Fibroblast of peridontal ligament (primary cell): ENCODE measurements at regions not wholly inside any gene's neighbourhood (a gene's known extent, or its start where the extent isn't known, plus 50 kb on each side); places are given as distances from the start of the nearest gene placed in this dataset.
"Not testable (repeated sequence)": the region's sequence is repeated elsewhere in the genome, so short reads cannot be mapped to it uniquely, and the experiment has no call there.

Experiments
- DNase-seq: peaks from one replicate; pipeline ENCODE4 v3.0.0-alpha.2; 2010; ENCODE audit errors: extremely low read depth

DNA sequence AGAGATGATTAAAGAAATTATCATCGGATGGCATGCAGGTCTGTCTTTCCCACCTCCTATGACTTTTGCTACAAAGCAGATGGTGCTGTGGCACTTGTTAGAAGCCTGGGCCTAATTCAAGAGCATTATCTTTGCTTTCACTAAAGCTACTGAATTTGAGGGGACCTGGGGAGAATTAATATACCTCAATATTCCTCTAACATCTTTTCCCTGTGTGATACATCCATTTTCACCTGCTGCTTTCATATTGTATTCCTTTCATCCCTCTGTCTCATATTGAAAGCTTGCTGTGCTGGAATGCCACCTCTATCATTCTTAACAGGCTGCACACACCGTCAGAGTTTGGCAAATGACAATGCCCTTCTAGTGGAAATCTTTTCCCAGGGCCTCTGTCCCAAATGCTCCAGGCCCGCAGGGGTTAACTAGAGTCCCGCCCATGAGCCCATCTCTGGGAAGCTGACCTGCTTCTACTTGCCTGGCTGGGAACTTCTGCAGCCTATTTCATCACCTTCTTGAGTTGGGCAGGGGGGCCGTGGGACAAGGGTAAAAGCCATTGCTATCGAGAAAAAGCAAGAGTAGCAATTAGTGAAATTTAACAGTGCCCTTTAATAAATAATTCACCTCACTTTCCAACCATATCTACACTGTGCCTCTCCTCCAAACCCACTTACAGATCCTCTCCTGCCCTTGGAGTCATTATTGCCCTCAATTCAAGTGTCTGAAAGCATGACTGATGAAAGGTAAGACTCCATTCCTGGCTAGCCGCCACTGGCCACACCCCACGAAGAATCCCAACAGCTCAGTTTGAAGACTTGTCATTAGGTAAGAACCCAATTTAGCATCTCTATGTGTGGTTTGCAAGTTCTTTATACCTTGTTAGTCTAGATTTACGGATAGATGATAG lies 126.7 kb upstream of the BTG1 start:
- no peak for DNase-seq

DNA sequence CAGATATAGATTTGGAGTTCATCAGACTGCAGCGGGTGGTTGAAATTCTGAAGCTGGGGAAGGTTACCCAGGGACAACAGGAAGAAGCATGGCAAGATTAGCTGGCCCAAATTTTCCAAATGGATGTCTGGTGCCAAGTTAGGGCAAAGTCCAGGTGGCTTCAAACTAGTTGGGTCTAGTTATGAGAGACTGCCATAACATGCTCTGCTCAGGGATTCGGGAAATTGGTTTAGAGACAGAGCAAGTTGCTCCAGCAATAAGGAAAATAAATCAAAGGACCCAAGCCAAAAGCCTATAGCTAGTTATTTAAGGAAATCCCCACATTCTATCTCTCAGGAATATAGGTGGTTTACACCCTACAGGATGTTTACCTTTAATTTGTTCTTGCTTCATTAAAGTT lies 125.7 kb upstream of the BTG1 start:
- no peak for DNase-seq

DNA sequence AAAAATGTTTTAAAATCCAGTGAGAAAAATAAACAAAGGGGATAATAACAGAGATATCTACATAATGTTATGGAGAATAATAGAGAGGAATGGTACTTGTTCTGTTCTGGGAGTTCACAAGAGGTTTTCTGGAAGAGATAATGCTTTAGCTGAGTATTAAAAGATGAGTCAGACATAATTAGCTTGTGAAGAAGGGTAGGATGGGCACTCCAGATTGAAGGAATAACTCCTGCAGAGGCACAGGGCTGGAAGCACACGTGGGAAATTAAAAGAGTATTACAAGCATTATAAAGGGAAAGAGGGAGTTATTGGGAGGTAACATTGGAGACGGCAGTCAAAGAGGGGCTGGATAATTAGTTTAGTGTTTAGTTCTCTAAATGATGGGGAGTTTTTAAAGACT lies 124.9 kb upstream of the BTG1 start:
- DNase-seq, result no peak

DNA sequence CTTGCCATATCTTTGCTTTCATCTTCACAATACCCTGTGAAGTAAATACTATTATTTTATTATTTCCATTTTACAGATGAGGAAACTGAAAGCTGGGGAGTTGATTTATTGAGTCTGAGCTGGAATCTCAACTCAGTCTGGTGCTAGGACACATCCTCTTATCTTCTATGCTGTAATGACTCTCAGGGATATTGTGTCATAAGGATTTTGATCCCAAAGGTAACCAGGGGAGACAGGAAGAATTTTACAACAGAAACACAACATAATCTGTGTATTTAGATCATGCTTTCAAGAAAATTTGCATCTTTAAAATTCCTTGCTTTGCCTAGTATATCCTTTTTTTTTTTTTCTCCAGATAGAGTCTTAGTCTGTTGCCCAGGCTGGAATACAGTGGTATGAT lies 123.3 kb upstream of the BTG1 start:
- no peak for DNase-seq

DNA sequence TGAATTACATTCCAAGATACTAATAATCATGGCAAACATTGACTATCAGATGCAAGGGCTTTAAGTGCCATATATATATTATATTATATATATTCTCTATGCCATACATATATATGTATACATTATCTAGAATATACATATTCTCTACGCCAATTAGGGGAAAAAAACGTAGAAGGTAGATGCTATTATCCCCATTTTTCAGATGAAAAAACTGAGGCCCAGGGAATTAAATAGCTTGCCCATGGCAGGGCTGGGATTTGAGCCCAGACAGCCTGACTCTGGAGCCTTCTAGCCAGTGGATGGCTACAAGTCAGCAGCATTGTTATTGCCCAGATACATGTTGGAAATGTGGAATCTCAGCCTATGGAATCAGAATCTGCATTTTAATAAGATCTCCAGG lies 116.0 kb upstream of the BTG1 start:
- DNase-seq, result no peak

DNA sequence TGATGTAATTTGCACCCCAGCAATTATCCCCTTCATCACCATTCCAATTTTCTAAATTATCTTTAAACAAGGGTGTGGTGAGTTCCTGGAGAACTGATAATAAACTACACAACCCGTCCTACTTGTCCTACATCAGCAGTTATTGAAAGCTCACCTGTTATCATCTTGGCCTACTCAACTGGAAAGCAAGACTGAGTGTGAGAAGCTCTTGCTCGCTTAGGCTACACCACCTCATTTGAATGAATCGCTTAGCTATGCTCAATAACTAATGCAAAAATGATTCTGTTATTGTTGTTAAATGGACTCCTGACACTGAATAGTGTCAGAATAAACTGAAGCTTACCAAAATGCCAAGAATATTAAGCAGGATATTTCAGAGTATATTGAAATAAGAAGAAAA lies 115.4 kb upstream of the BTG1 start:
- no peak for DNase-seq

DNA sequence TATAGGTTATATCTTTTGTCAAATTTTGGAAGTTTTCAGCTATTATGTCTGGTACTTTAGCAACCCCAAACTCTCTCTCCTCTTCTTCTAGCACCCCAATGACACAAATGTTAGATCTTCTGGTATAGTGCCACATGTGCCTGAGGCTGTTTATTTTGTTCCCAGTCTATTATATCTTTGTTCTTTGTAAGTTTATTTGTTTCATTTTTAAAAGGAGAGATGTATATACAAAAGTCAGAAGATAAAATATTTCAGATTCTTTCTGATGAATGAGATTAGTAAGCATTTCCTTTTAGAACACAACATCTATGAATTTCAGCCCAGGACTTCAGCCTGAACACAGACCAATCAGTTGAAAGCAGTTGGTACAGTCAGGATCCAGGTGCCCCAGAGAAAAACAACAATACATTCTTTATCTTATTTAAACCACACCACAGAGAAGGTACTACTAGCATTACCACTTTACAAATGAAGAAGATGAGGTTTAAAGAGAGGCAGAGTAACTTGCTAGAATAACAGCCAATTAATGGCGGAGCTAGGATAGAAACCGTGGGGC lies 114.1 kb upstream of the BTG1 start:
- DNase-seq, result no peak

DNA sequence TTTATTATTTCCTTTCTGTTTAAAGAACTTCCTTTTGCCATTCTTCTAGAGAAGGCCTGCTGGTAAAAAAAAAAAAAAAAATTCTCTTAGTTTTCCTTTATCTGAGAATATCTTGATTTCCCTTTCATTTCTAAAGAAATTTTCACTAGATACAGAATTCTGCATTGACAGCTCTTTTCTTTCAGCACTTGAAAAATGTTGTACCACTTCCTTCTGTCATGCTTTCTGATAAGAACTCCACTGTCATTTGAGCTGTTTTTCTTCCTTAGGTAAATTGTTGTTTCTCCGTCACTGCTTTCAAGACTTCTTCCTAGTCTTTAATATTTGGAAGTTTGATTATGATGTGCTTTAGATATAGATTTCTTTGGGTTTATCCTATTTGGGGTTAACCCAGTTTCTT lies 113.6 kb upstream of the BTG1 start:
- DNase-seq, result no peak

DNA sequence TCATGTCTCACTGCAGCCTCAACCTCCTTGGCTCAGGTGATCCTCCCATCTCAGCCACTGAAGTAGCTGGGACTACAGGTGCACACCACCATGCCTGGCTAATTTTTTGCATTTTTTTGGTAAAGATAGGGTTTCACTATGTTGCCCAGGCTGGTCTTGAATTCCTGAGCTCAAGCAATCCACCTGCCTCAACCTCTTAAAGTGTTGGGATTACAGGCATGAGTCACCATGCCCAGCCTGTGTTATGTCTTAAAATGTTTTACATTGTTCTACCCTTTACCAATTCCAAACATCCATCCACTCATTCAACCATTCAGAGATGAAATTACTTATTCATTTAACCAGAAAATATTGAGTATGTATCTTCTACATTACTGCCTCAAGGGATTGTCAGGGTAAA lies 111.6 kb upstream of the BTG1 start:
- DNase-seq, result no peak

DNA sequence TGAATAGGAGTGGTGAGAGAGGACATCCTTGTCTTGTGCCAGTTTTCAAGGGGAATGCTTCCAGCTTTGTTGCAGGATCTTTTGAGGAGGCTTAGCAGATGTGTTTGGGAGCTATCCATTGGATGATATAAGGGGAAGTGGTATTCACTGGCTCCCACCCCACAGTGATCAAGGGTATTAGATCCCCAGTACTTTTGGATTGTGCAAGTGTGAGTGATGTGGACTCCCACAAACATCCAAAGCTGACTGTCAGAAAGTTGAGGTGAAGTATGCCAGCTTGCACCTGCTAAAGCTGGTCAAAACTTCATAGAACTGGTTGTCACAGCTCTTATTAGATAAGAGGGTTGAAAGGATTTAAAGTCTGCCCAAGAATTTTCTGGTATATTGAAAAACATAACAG lies 110.1 kb upstream of the BTG1 start:
- no peak for DNase-seq

DNA sequence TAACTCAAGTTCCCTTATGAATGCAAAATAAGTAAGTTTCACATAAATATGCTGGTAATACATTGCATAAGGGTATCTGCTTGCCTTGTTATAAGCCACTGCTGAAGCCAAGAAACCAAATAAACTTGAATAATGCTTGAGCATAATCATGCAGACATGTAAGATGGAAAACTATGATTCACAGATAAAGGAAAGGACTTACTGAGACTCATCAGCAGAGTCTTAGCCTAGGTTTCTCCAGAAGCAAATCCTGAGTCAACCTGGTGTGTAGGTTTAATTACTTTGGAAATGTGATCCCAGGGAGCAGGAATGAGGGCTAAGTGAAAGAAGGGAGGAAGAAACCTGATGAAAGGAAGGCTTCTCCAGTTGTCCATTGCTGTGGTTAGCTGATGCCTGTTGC lies 107.7 kb upstream of the BTG1 start:
- DNase-seq, result peak; percentile 18

DNA sequence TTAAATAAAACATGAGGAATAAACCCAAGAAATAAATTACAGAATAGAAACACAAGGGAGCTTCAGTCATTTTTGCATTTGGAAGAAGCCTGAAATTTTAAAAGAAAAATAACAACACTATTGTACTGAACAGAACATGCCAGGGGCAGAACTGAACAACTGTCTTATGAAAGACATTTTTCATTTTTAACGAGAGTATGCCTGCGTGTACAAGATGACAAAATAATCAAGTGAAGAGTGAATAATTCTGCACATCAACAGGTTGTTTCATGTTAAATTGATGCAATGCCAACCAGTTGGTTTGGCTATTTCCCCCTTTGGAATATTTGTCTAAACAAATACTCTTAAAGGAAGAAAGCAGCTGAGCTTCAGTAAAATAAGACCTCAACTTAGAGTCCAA lies 103.3 kb upstream of the BTG1 start:
- no peak for DNase-seq

DNA sequence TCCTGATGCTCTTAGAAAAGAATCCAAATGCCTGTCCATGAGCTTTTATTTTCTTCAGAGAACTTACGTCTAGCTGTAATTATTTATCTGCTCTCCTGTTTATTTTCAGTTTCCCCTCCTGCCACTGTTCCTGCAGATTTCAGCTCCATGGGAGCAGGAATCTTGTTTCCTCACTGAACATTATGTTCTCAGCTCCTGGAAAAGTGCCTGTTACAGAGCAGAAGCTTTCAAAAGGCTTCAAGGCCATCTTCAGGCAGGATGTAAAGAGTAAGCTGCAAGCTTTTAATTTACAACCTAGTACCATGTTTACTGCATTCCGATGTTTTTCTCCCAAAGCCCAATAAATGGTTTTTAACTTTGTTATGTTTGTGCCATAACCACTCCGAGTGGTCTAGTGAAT lies 98.4 kb upstream of the BTG1 start:
- DNase-seq, result peak; percentile 73

DNA sequence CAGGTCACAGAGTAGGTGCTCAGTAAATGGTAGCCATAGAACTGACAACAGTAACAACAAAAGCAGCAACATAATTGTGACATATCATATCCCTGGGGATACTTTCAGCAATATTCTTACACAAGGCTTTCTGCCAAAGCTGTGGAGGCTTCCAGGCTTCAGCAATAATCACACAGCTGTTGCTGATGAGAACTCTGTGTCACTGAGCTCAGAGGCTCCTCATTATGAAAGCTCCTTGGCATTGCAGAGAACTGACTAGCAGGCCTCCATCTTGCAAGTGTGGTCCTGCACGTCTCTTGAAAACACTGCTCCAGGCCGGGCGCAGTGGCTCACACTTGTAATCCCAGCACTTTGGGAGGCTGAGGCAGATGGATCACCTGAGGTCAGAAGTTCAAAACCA lies 97.3 kb upstream of the BTG1 start:
- peak; percentile 93 for DNase-seq

DNA sequence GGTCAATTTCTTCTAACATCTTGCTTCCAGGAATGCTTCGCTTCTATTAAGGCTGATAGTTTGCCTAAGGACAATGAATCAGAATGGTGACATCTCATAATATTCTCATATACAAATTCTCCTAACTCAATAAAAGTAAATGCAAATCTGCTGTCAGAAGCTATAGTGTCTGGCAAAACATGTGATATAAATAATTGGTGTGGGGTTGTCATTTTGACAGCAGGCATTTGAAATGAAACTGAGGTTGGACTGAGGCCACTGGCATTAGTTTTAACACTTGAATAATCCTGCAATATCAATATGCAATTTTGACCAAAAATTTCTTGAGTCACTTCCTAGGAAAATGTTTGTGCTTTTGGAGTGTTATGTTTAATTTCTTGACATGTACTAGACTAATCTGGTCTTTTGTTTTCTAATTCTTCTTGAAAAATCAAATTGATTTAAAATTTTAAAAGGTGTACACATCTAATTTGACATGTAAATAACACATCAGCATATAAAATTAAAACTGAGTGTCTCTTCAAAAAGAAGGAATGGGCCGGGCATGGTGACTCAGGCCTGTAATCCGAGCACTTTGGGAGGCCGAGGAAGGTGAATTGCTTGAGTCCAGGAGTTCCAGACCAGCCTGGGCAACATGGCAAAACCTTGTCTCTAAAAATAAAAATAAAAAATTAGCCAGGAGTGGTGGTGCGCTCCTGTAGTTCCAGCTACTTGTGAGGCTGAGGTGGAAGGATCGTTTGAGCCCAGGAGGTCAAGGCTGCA lies 92.3 kb upstream of the BTG1 start:
- no peak for DNase-seq

DNA sequence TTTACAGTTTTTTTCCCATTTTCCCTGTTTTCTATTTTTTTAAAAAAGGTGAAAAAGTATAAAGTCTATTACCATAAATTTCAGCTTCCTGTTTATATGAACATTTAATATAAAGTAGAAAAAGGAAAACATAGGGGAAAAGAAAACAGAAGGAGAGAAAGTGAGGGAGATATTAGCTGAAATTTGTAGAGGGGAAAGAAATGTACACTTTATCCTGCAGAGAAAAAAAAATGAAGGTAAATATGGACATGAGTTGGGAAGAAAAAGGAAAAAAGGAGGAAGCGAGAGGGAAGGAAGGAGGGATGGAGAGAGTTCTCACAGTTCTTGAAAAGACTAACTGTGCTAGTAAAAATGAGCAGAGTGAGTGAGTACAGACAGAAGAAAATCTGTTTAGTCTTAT lies 91.6 kb upstream of the BTG1 start:
- DNase-seq, result no peak

DNA sequence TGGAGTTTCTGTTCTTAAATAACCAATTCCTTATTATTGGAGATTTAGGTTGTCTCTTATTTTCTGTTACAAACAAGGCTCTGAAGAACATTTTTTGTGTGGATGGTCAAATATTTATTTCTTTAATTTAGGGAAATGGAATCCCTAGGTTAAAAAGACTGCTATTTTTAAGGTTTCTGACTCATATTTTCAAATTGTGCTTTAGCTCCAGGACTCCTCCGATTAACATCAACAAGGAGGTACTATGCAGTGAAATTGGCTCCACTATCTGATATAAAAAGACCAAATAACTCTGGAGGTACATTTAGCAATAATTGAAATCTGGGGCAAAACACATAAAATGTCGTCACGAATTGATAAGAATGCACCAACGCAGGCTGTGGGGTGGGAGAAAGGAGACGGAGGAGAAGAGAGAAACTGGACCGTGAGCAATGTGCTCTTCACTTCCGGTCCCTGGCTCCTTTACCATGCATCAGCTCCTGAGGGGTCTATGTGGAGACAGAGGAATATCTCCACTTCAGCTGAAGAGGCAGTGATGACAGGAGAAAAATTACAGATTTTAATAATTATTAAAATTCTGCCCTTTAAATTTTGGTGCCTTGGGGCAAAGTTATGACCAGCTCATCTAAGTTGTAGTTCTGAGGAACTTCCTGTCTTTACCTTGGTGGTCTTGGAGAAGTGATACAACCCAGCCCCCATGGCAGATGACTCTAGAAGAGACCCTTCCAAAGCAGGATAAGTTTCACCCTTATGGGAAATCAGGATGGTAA lies 90.2 kb upstream of the BTG1 start:
- no peak for DNase-seq

DNA sequence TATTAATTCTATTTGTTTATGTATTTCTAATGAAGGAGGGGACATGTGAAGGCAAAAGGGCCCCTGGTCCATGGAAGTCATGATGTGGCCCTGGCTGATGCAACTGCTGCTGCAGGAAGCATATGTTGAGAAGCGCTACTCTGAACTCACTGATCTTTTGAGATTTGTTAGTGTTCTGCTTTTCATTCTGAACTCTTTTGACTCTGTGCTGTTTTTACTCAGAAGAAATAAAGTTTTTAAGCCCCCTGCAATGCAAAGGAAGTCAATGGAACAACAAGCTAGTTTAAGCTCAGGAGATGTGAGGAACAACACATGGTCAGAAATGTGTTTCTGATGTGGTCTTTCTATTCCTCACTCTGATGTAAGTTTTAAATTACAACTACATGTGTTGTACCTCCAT lies 88.9 kb upstream of the BTG1 start:
- no peak for DNase-seq

DNA sequence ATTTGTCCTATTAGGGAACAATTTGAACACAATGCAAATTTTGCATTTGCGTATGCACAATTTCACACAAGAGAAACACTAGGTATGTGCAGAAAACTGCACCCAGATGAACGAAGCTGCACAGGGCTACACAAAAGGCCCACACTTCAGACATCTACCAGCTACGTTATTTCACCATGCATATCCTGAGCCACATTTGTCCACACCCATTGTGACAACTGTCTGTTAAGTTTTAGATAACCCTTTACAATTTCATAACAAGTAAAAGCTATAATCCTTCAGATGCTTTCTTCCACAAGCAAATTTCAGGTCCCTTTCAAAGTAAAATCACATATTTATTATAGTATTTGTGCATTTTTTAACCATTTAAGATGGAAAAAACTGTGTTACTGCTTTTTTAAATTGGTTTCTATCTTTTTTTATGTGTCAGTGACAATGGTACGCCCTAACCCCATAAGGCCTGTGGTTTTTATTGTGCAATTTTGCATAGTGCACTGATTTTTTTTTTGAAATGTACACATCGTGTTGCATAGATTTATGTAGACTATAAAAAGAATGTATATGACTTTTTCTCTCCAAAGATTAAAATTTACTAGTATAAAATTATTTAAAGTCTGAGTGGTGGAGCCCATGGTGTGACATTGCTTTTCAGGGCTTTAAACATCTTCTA lies 87.8 kb upstream of the BTG1 start:
- no peak for DNase-seq

DNA sequence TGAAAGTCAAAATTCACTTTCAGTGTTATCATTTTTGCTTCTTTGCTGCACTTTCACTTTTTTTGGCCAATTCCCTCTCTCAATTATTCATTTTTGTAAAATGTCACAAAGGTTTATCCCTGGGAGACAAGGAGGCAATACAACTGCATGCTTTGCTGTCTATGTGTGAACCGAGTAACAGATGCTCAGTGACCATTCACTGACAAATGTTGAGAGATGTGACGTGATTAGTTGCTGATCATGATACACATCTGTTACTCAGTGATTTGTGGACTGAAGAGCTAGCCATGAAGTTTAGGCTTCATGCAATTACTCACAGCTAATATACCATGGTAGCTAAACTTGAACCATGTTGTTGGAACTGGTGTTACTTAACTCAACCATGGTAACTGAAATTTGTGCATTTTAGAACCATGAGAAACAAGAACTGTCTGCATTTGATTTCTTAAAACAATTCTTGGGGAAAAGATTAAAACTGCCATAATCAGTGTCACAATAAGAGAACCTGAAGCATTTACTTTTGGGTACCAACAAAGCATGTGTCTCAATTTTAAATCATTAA lies 86.8 kb upstream of the BTG1 start:
- DNase-seq, result not testable (repeated sequence)

DNA sequence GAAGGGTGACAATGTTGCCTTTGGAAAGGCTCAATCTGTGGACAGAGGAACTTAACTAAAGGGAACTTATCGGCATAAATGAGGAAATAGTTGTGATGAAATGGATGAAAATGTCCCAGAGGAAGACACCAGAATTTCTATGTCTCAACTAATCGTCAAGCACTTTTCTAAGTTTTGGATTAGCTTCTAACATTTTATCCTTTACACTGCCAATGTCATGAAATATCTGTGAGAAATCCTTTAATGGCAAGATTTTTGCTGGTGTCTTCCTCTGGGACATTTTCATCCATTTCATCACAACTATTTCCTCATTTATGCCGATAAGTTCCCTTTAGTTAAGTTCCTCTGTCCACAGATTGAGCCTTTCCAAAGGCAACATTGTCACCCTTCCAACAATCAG lies 86.3 kb upstream of the BTG1 start:
- not testable (repeated sequence) for DNase-seq
